SW 1271 (cell line): ENCODE measurements at regions not wholly inside any gene's neighbourhood (a gene's known extent, or its start where the extent isn't known, plus 50 kb on each side); places are given as distances from the start of the nearest gene placed in this dataset.
A peak's percentile ranks its signal among the peaks of the same experiment; 100 is the strongest.

ENCODE experiments used
- DNase-seq, 2 experiments: peaks; one replicate each; lab custom pipeline; 2025; lab: John Stamatoyannopoulos, UW

DNA sequence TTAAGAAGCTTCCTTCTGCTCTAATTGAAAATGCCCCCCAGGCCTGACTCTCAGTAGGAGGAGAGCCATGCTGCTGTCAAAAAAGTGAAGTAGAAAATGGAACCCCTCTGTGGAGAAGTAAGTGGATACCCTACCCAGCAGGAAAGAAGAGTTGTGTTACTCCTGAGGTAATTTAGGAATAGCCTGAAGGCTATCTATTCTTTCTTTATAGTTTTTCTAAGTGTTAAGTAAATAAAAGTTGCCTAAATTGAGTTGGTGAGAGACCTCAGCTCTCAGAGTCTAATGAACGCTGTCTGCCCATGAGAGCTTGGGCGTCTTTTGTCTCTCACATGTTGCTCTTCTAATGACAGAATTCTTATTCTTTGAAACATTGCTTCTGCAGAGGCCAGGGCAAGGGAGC lies 116.2 kb downstream of the NSUN3 start:
- no peak for DNase-seq

DNA sequence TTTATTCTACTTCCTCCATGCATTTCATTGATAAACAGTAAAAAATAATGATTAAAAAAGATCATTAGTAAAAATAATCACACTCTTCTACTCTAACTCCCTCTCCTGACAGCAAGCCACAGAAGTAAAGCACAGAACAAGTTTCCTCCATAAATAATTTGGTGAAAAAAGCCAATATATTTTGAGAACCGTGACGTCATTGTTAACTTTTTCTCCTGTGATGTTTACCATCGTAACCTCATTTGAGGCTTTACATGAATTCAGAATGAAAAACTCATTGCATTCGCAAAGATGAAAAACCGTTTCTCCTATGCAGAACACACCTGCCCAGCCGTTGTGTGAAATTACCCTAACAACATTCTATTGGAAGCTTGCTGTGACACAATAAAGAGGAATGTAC lies 120.7 kb downstream of the NSUN3 start:
- DNase-seq, result no peak

DNA sequence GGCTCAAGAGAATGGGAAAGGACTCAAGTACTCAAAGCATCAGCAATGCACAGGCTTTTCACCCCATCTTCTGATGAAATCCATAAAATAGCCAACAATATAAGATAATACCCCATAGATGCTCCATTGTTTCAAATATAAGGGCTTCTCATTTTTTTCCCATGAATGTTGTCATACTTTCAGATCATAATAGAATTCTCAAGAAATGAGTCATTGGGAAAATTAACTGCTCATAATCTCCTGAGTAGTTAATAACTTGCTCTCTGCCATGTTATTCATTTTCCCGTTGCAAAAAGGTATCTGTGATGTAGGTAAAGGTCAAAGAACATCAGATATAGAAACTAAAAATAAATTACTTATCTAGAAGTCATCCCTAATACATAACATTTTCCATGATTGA lies 121.9 kb downstream of the NSUN3 start:
- DNase-seq, result peak in 1 of 2 experiments; percentile 14

DNA sequence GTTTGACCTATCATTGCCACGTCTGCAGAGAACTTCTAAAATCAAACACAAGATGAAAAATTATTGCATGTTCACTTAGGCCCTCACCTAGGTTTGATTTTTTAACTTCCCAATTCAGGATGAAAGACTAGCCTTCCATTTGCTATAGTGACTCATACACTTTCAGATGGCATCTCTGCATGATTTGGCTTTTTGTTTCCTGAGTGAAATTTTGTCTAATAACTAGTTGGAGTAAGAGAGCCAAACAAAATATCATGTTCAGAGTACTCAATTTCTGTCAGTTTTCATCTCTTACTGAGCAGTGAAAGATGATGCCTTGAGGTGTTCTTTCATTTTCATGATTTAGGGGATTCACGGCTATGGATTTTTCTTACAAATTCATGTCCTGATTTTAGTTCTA lies 122.9 kb downstream of the NSUN3 start:
- no peak for DNase-seq

DNA sequence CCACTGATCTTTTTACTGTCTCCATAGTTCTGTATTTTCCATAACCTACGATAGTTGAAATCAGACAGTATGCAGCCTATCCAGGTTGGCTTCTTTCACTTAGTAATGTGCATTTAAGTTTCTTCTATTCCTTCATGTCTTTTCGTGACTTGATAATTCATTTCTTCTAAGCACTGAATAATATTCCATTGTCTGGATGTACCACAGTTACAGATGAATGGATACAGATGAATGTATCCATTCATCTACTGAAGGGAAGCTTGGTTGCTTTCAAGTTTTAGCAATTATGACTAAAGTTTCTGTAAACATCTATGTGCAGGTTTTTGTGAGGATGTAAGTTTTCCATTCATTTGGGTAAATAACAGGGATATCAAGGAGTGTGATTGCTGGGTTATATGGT lies 124.8 kb downstream of the NSUN3 start:
- no peak for DNase-seq

DNA sequence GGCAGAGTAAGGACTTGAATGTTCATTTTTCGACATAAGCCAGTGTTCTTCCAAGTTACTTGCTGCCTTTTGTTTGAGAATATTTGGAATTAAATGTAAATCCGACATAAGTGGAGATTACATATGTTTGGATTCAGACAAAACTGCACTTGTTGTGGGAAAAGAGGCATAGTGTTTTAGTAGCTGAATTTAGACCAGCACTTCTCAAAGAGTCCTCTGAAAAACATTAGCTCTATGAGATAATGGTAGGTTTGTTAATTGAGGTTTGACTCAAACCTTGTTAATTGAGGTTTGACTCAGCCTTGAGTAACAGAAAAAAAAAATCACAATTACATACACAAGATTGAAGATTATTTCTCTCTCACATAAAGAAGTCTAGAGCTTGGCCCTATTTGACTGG lies 132.5 kb downstream of the NSUN3 start:
- no peak for DNase-seq

DNA sequence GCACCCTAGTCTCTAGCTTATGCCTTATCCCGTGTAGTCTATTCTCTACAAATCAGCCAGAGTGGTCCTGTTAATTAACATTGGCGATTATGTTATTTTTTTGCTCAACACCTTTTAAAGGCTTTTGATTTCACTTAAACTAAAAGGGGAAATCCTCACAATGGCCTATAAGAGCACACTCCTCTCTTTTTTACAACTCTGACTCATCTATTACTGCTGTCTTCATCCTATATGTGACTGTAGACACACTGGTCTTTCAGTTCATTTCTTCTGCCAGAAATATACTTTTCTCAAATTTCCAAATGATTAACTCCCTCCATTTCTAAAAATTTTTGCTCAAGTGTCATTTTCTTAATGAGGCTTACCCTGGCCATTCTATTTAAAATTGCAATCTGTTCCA lies 143.4 kb downstream of the NSUN3 start:
- DNase-seq, result no peak

DNA sequence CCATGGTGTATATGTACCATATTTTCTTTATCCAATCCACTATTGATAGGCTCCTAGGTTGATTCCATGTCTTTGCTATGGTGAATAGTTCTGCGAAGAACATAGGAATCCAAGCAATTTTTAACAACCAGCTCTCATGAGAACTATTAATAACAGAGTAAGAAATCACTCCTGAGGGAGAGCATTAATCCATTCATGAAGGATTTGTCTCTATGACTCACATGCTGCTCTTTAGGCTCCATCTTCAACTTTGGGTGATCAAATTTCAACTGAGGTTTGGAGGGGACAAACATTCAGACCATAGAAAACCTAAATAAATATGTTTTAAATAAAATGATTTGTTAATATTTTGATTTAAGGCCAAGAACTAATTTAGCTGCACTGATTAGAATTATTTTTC lies 147.4 kb downstream of the NSUN3 start:
- no peak for DNase-seq

DNA sequence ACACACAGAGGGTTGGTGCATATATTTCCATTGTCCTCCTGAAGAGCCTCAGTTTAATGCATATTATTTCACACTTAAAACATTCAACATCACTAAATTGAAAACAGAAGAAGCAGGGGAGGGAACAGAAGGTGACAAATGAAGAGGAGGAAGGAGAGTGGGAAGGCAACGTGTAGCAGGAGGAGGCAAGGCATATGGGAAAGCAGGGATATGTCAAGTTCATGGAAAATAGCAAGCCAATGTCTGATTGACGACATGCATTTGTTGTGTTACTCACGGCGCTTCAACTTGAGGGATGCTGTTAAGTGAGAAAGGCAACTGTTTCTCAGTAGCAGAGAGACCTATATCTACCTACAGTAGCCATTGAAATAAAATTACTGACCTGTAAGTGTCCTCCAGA lies 154.5 kb downstream of the NSUN3 start:
- no peak for DNase-seq

DNA sequence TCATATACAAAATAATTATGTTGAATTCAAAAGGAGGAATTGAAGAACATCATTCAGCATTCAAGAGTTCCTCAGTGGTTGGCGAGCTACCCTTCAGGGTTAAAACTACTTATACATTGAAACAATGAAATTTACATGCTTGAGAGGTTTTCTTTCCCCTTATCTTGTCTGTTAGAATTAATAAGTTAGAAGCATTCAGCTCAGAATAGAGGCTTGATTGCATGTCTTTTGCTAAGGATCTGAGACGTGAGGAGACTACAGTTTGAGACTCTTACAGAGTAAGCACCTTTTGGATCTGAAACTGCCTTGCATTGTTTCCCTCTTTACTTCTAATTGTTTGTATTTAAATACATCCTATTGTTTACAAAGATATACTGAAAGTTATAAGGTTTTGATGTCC lies 157.6 kb downstream of the NSUN3 start:
- DNase-seq, result no peak

DNA sequence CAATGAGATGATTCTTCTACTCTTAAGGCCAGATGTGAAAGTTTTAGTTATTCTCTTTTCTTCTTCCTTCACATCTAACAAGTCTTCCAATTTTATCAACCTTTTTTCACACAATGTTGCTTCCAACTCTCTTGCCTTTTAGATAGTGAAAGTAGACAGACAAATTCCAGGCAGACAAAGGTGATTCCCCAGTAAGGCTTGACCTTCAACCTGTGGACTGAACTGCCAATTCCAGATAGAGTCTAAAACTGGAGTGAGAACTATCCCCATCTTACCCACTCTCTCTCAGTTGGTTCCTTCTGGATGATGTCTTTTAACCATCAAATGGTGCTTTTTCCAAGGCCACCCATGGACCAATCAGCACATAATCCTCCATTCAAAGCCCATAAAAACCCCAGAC lies 159.0 kb downstream of the NSUN3 start:
- DNase-seq, result no peak

DNA sequence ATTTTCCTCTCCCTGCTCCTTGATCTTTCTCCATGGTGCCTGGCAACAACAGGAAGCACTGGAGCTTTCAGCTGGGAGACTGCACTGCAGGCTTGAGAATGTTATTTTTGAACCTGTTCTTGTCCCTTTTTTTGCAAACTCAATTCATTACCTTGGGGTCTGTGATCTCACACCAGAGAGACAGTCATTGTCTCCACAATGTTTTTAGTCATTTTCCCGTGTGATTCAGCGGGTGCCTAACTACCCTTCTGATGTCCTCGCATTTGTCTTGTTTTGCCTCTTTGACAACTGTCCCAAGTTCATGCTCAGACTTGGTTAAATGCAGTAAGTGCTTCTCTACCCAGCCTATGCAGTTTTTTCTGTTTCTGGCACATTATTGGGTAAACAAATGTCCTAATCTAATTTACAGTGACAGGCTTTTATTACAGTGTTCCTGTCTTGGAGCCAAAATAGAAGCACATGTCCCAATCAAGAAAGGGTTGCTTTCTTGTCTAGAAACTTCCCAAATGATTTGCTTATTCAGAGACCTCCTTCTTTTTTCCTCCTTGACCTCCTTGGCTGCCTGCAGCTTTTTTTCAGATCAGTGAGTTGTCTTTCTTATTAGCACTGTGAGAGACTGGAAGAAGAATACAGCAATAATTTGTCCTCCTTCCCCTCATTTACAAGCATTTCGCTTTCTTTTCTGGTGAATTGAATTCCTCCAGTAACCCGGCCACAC lies 162.4 kb downstream of the NSUN3 start:
- DNase-seq, result no peak

DNA sequence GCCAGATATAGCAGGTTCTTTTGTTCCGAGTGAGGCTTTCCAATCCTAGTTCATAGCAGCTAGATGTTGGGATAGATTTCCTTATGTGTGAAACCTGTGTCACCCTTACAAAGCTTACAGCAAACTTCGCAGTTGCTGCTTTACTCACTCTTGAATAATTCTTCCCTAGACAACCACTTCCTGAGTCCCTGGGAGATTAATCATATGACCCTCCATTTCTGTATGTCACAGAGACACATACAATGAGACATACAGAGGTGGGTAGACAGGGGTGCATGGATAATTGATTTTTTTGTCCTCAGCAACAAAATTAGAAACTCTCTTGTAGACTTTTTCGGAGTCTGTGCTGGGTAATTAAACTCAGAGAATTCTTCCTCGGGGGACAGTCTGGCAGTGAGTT lies 163.2 kb downstream of the NSUN3 start:
- DNase-seq, result peak; percentile 56 to 59

DNA sequence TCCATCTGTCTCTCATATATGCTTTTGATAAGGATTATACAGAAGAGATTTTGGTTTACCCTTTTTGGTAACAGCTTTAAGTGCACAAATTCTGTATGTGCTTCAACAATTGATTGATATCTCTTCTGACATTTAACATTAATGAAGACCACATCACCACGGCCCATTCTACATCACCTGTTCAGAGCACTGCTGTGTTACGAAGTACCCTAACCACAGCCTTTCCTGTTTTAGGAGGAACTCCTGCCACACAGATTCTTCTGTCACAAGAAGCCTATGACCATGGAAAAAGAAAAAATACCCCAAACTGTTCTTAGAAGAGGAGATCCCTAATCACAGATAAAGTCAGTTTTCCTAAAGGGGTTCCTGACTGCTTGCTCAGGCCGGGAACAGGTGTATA lies 170.1 kb downstream of the NSUN3 start:
- no peak for DNase-seq

DNA sequence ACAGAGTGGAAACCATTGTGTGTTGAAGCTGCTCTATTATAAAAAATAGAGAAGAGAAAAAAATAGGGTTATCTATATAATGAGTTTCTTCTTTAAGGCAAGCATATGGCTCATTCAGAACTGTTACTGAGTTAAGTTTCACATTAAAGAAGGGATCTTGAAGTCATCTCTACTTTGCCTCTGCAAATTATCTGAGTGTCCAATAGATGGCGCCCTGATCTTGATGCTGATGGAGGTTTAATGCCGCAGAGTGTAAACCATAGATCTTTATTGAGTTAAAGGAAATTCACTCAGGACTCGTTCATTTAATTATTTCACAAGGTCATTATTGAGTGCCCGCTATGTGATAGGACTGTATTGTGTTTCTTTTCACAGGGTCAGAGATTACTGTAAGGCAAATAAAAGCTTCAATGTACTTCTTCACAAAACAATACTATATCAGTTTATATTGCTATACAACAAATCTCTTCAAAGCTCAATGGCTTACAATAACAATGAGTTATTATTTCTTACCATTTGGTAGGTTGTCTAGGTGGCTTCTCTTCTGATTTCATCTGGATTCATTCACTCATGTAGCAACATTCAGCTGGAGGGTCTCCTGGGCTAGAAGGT lies 171.4 kb downstream of the NSUN3 start:
- DNase-seq, result peak in 1 of 2 experiments; percentile 39

DNA sequence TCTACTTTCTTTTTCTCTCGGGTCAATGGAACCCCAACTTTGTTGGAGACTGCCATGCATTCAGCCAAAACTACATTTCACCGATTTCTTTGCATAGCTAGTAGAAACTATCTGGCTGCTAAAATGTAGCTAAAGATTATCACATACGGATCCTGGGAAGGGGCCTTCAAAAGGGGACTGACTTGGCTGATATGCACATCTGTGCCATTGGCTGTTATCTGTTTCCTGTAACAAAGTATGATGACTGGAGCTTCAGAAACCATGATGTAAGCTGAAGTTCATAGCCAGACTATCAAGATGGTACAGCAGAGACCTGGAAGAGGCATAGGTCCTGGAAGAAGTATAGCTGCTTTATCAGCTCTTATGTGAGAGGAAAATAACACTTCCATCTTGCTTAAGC lies 179.1 kb downstream of the NSUN3 start:
- DNase-seq, result no peak

DNA sequence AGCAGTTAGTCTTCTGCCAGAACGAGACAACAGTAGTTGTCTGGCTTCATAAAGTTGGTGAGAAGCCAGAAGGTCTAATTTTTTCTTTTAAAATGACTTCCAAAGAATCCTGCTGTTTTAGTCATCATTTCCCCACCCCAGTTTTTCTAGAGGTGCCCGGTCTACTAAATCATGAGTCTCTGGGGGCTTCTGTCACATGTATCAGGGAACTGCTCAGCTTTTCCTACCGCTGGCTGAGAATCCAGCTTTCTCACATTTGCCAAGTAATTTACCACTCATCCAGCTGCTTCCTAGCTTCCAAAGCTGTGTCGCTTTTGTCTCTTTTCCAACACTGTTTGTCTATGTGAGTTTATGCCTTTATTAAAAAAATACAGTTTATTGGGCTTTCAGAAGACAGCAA lies 183.3 kb downstream of the NSUN3 start:
- no peak for DNase-seq

DNA sequence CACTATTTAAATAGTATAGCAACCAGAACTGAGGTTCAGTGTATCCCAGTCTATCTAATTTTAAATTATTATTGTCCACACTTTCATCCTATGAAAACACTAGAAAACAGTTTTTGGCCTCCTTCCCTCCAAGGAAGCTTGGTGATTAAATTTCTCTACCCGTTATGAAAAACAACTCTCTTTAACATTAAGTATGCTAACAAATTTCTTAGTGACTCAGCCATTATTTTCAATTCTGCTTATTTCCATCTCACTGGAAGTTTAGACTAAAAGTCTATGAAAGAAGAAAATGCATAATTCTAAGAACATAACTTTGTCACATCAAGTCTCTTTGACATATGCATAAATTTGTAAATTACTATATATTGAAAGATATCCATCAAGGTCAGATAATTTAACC lies 185.2 kb downstream of the NSUN3 start:
- DNase-seq, result no peak

DNA sequence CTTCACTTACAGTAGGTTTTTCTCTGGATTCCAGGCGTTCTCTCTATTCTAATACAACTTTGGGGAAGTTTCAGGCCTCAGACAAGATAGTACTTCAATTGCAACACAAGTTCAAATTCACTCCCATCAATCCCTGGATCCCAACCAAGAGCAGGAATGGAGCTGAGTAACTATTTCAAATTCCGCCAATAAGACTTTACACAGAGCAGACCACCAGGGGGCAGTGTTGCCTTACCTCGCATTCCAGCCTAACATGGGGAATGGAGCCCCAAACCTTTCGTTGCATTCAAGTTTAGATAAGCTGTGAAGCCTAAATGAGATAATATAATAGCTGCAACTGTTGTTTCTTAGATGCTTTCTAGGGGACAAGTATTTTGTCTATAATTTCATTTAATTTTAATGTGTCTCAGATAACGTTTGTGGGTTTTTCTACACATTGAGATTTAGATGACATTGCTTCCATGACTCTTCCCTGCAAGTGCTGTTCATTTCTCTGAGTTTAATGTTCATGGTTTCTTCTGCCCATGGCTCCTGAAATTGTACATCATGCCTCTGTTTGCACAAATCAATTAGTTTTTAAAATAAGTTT lies 186.7 kb downstream of the NSUN3 start:
- peak in 1 of 2 experiments; percentile 37 for DNase-seq

DNA sequence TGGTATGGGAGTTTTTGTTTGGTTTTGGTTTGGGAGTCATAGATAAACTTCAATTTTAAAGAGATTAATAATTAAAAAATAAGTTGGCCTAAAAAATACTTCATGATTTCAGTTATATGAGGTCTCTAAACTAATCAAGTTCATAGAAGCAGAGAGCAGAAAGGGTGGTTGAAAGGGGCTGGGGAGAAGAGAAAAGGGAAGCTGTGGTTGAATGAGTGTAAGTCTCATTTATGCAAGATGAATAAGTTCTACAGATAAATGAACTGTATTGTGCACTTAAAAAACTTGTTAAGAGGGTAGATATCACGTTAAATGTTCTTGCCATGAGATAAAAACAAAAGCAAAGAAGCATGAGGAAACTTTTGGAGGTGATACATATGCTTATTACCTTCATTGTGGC lies 188.7 kb downstream of the NSUN3 start:
- DNase-seq, result no peak

DNA sequence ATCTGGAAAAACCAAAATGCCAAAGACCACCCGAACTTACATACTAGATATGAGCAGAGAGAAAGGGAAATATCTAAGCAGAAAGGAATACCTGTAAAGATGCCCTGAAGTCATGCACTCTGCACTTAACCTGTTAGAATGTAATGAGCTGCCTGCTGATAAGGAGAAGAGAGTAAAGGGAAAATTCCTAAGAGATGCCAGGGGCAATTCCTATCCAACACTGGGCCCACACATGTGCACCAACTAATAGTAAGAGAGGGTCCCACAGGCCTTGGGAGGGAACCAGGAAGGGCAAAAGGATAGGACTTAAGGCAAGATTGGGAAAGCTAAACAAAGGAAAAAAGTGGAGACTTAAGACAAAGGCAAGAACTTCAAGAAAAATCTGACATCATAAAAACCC lies 189.5 kb downstream of the NSUN3 start:
- no peak for DNase-seq

DNA sequence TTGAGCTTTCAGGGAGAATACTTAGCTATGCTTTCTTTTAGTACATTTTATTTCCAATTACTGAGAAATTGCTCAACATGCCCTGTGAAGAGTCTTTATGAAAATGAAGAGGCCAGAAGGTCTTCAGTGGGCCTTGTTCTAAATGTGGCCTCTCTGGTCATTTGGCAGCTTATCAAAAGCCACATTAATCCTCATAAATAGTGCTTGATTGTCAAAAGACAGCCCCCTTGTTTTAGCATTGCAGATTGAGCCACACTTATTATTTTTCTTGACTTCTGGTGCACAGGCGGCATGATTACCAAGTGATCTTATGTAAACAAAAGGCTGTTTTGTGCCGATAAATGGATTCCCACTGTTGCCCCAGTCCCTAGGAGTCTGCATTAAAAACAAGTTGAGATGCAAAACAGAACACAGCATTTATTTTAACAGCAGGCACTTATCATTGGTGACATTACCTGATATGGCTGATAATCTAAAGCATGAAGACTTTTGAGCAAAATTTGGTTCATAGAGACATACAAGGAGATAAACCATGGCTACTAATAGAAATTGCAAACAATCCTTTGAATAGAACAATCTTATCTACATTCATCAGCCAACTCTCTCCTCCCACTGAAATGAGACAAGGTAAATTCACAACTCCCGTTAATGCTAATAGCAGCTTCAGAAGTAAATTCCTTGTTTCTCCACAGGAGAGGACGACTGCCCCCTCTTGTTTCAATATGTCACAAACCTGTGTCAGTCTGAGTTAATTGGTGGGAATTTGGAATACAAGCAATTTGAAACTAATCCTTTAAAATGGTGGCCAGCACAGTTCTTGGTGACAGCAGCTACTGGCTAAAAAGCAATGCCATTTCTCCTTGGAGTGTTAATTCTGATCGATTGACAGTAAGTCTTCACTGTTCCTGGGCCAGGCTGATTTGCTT lies 194.3 kb downstream of the NSUN3 start:
- no peak for DNase-seq

DNA sequence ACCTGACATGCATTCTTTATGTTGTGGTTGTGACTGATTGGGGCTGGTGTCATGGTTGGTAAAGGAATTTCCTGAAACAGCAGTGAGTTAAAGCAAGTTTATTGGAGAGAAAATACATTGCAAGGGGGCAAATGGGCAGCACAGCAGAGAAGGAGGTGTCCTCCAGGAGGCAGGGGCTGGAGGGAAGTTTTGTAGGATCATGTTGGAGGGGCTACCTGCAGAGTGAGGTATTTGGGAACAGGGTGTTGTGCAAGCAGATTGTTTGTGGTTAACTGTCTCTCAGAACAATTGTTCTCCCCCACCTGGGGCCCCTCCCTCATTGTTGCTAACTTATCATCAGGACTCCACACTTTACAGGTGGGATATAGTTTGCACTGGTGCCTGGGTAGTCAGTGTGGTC lies 196.0 kb downstream of the NSUN3 start:
- no peak for DNase-seq
